IMR-90 (cell line): ENCODE measurements at regions not wholly inside any gene's neighbourhood (a gene's known extent, or its start where the extent isn't known, plus 50 kb on each side); places are given as distances from the start of the nearest gene placed in this dataset.

Experiments used
- ATAC-seq: fragments of 200-7000 bp; cut with Tn5 transposase; 2 replicates; pipeline ENCODE4 v1.9.1; 2020; ENCODE audit warnings: low read depth, mild to moderate bottlenecking, moderate library complexity
- BruUV-seq: library from RNA; stranded (reverse); fragments of 400-500 nt; replicated peaks from 2 replicates; lab custom pipeline; 2021; lab: Mats Ljungman, UMichigan
- CTCF ChIA-PET: fragments of 300-600 bp; formaldehyde crosslinking; extraction: SDS; loops from one replicate; lab custom pipeline; 2021; ENCODE audit warnings: antibody characterized with exemption; lab: Yijun Ruan, JAX
- POLR2A ChIA-PET: fragments of 300-600 bp; sonication (Branson Sonifier 250); formaldehyde crosslinking; loops from one replicate; lab custom pipeline; 2022; ENCODE audit warnings: antibody characterized with exemption; ENCODE audit not compliant: unreplicated experiment; lab: Charles Lee
- DNase-seq: peaks from one replicate; pipeline ENCODE4 v3.0.0; 2013
- H2AFZ ChIP-seq: replicated peaks from 2 replicates; pipeline ENCODE3; 2013; ENCODE audit warnings: low read length, mild to moderate bottlenecking; ENCODE audit not compliant: poor library complexity
- H2AK5ac ChIP-seq: 2 replicates; pipeline ENCODE4 v1.6.1; 2013; ENCODE audit warnings: low read depth, low read length, inconsistent platforms
- H2AK9ac ChIP-seq: replicated peaks from 2 replicates; pipeline ENCODE3; 2013; ENCODE audit warnings: mild to moderate bottlenecking, low read depth, low read length, moderate library complexity; ENCODE audit not compliant: poor library complexity
- H2BK120ac ChIP-seq: 2 replicates; pipeline ENCODE4 v1.6.1; 2013; ENCODE audit warnings: low read depth, low read length, inconsistent platforms
- H2BK15ac ChIP-seq: 3 replicates; pipeline ENCODE4 v1.6.1; 2013; ENCODE audit warnings: low read depth, low read length, inconsistent platforms
- H2BK20ac ChIP-seq: 2 replicates; pipeline ENCODE4 v1.6.1; 2013; ENCODE audit warnings: low read depth, mild to moderate bottlenecking, inconsistent platforms, low read length, moderate library complexity
- H2BK5ac ChIP-seq: 2 replicates; pipeline ENCODE4 v1.6.1; 2013; ENCODE audit warnings: mild to moderate bottlenecking, low read depth, low read length, inconsistent platforms; ENCODE audit not compliant: poor library complexity, severe bottlenecking
- H3K14ac ChIP-seq: replicated peaks from 2 replicates; pipeline ENCODE4 v1.6.1; 2013; ENCODE audit warnings: low read depth, low read length, inconsistent platforms
- H3K18ac ChIP-seq: 2 replicates; pipeline ENCODE4 v1.6.1; 2013; ENCODE audit warnings: low read depth, low read length, control low read depth
- H3K23ac ChIP-seq: 2 replicates; pipeline ENCODE4 v1.6.1; 2013; ENCODE audit warnings: low read depth, low read length, inconsistent platforms
- H3K27ac ChIP-seq: 2 replicates; pipeline ENCODE4 v1.5.1; 2013; ENCODE audit warnings: mild to moderate bottlenecking, control low read depth, low read length; ENCODE audit not compliant: insufficient read depth
- H3K27me3 ChIP-seq: 2 replicates; pipeline ENCODE4 v1.6.1; 2013; ENCODE audit warnings: low read length; ENCODE audit not compliant: control insufficient read depth, insufficient read depth
- H3K36me3 ChIP-seq: 2 replicates; pipeline ENCODE4 v1.6.1; 2013; ENCODE audit warnings: low read length, mixed read lengths; ENCODE audit not compliant: control insufficient read depth, insufficient read depth
- H3K4ac ChIP-seq: 2 replicates; pipeline ENCODE4 v1.6.1; 2013; ENCODE audit warnings: low read depth, low read length, inconsistent platforms
- H3K4me1 ChIP-seq: 2 replicates; pipeline ENCODE4 v1.6.1; 2013; ENCODE audit warnings: low read length, mixed read lengths; ENCODE audit not compliant: control insufficient read depth, insufficient read depth
- H3K4me2 ChIP-seq: 2 replicates; pipeline ENCODE4 v1.6.1; 2013; ENCODE audit warnings: low read depth, mild to moderate bottlenecking, control low read depth, low read length, moderate library complexity
- H3K4me3 ChIP-seq: 2 replicates; pipeline ENCODE4 v1.5.1; 2013; ENCODE audit warnings: low read depth, mild to moderate bottlenecking, control low read depth, low read length, moderate library complexity; ENCODE audit not compliant: insufficient read depth
- H3K56ac ChIP-seq: 2 replicates; pipeline ENCODE4 v1.6.1; 2013; ENCODE audit warnings: low read length, inconsistent platforms; ENCODE audit not compliant: insufficient read depth; ENCODE audit errors: extremely low read depth
- H3K79me1 ChIP-seq, 2 experiments: 2 replicates each; pipeline ENCODE4 v1.6.1; 2013; ENCODE audit warnings: low read length in 2 of 2, inconsistent platforms in 1 of 2, low read depth in 1 of 2
- H3K9ac ChIP-seq: 2 replicates; pipeline ENCODE4 v1.6.1; 2013; ENCODE audit warnings: low read depth, low read length, control low read depth
- H3K9me1 ChIP-seq: 2 replicates; pipeline ENCODE4 v1.6.1; 2013; ENCODE audit warnings: low read length, inconsistent platforms; ENCODE audit not compliant: insufficient read depth
- H3K9me3 ChIP-seq: 2 replicates; pipeline ENCODE4 v1.6.1; 2013; ENCODE audit warnings: low read length; ENCODE audit not compliant: control insufficient read depth, insufficient read depth
- H4K20me1 ChIP-seq: 2 replicates; pipeline ENCODE4 v1.6.1; 2013; ENCODE audit warnings: low read length, inconsistent platforms; ENCODE audit not compliant: insufficient read depth
- H4K5ac ChIP-seq: 2 replicates; pipeline ENCODE4 v1.6.1; 2013; ENCODE audit warnings: mild to moderate bottlenecking, low read depth, low read length, control low read depth
- H4K8ac ChIP-seq, 2 experiments: 2 replicates each; pipeline ENCODE4 v1.6.1; 2013; ENCODE audit warnings: low read depth in 2 of 2, low read length in 2 of 2, control low read depth in 1 of 2, inconsistent platforms in 1 of 2
- H4K91ac ChIP-seq: 2 replicates; pipeline ENCODE4 v1.6.1; 2013; ENCODE audit warnings: low read depth, low read length, inconsistent platforms; ENCODE audit not compliant: insufficient read depth
- BHLHE40 ChIP-seq: fragments of 150-350 bp; IDR thresholded peaks from 2 replicates; pipeline ENCODE4 v1.6.1; 2016; ENCODE audit warnings: mild to moderate bottlenecking, low read depth, low read length
- CEBPB ChIP-seq: IDR thresholded peaks from 2 replicates; pipeline ENCODE4 v1.6.1; 2012; ENCODE audit warnings: low read depth, low read length, improper control_type of control experiment
- CHD1 ChIP-seq: IDR thresholded peaks from 2 replicates; pipeline ENCODE4 v1.6.1; 2012; ENCODE audit warnings: low read depth, low read length, improper control_type of control experiment
- CTCF ChIP-seq: conservative IDR thresholded peaks from 2 replicates; pipeline ENCODE4 v1.5.1; 2012; ENCODE audit warnings: mild to moderate bottlenecking, low read depth, low read length, improper control_type of control experiment
- ELK1 ChIP-seq: fragments of 150-350 bp; IDR thresholded peaks from 2 replicates; pipeline ENCODE4 v1.6.1; 2016; ENCODE audit warnings: low read depth, mild to moderate bottlenecking, low read length, moderate library complexity, borderline replicate concordance
- FOS ChIP-seq: fragments of 150-350 bp; IDR thresholded peaks from 2 replicates; pipeline ENCODE4 v1.6.1; 2016; ENCODE audit warnings: low read depth, low read length
- MAZ ChIP-seq: IDR thresholded peaks from 2 replicates; pipeline ENCODE4 v1.6.1; 2012; ENCODE audit warnings: low read depth, mild to moderate bottlenecking, low read length, improper control_type of control experiment, moderate library complexity, borderline replicate concordance
- MXI1 ChIP-seq: IDR thresholded peaks from 2 replicates; pipeline ENCODE4 v1.6.1; 2012; ENCODE audit warnings: low read depth, mild to moderate bottlenecking, low read length, moderate library complexity, borderline replicate concordance
- NFE2L2 ChIP-seq: fragments of 150-350 bp; IDR thresholded peaks from 2 replicates; pipeline ENCODE4 v1.6.1; 2016; ENCODE audit warnings: low read depth, mild to moderate bottlenecking, low read length
- RFX5 ChIP-seq: IDR thresholded peaks from 2 replicates; pipeline ENCODE4 v1.8.0; 2012; ENCODE audit warnings: low read depth, mild to moderate bottlenecking, low read length, moderate library complexity
- SMC3 ChIP-seq: fragments of 150-350 bp; IDR thresholded peaks from 2 replicates; pipeline ENCODE4 v1.6.1; 2016; ENCODE audit warnings: low read depth, mild to moderate bottlenecking, antibody characterized with exemption, low read length, moderate library complexity
- USF2 ChIP-seq: fragments of 150-350 bp; IDR thresholded peaks from 2 replicates; pipeline ENCODE4 v1.6.1; 2017; ENCODE audit warnings: mild to moderate bottlenecking, antibody characterized with exemption, low read length, low read depth
- WGBS, 2 experiments: methylation state at CpG; one replicate each; pipeline versions ENCODE4 v1.1.5 to v1.1.7; 2013; ENCODE audit warnings: missing lambda C conversion rate in 2 of 2; ENCODE audit not compliant: insufficient read length in 1 of 2; ENCODE audit errors: extremely low coverage in 2 of 2; 5-methylcytosine and 5-hydroxymethylcytosine counted together
- dilution Hi-C: fragments of 300-500 bp; cut with HindIII; formaldehyde crosslinking; loops from one replicate; pipeline ENCODE4 v1.14.3; 2018; ENCODE audit warnings: low sequenced_read_pairs; ENCODE audit not compliant: unreplicated experiment
- in situ Hi-C: fragments of 300-500 bp; cut with MboI; formaldehyde crosslinking; loops from 3 replicates; pipeline ENCODE4 v1.14.3; 2019; ENCODE audit warnings: low sequenced_read_pairs, inconsistent platforms, mixed read lengths
- intact Hi-C: fragments of 100-400 bp; cut with micrococcal nuclease; formaldehyde crosslinking; loops from 2 replicates; pipeline ENCODE4 v1.10.0; 2022

GRCh38 chr10:78966182-78966787, 102.5 kb upstream of the ZMIZ1 start (continued):
- TF ChIP-seq SMC3 (no peak), MAZ (no peak), RFX5 (no peak), NFE2L2 (no peak)

GRCh38 chr10:78966844-78967488, 101.8 kb upstream of the ZMIZ1 start:
- Histone ChIP-seq H3K4me2 (no peak overlapping the region), H3K4ac (peak overlapping the region; percentile 40), H3K27me3 (no peaks in the 10 kb centered on the region), H3K9ac (no peak overlapping the region), H2AK9ac (no peak overlapping the region), H3K14ac (peak overlapping the region; percentile 1; the same call in 1 of the 2 replicates), H2BK20ac (no peak overlapping the region; the same call in 1 of the 2 replicates), H3K18ac (no peak overlapping the region), H4K20me1 (no peaks in the 10 kb centered on the region), H3K9me3 (no peaks in the 10 kb centered on the region), H3K27ac (no peak overlapping the region), H3K9me1 (peaks cover 8% of the 10 kb centered on the region), H2AK5ac (peak overlapping the region; percentile 7; the same call in 1 of the 2 replicates), H2BK15ac (no peak overlapping the region; the same call in 2 of the 3 replicates), H2BK120ac (peak overlapping the region; percentile 13; the same call in 1 of the 2 replicates), H3K79me1 (peaks cover 5% of the 10 kb centered on the region in 2 experiments; a peak in 3 of 4 replicates), H4K91ac (no peak overlapping the region), H3K56ac (no peak overlapping the region), H4K5ac (no peak overlapping the region), H3K23ac (0 out of 2 replicates have a peak overlapping the region, but pooled peaks have one; percentile 4), H3K4me1 (peaks cover 15% of the 10 kb centered on the region), H2BK5ac (no peak overlapping the region), H4K8ac (no peak overlapping the region), H2AFZ (no peak overlapping the region), H3K4me3 (no peak overlapping the region), H3K36me3 (no peaks in the 10 kb centered on the region)
- ChIA-PET CTCF (interaction anchor here (0.5 kb wide), 1 partner anchor 252 kb away, joined by 4 read pairs; no protein-coding TSS in a partner anchor), POLR2A (no interaction called here)
- ATAC-seq (no peak), DNase-seq (no peak)
- in situ Hi-C loops (no loop called here), intact Hi-C loops (no loop called here), dilution Hi-C loops (no loop called here)
- BruUV-seq, result no TSS peak
- WGBS, 2 experiments, result no CpG with 5 or more reads among the region's 8 CpGs
- TF ChIP-seq USF2 (no peak), ELK1 (no peak), MAZ (no peak), CEBPB (no peak), MXI1 (no peak), BHLHE40 (no peak), CHD1 (no peak), RFX5 (no peak), CTCF (no peak), FOS (no peak)
